Activated effector memory CD4-positive, alpha-beta T cell treated with Interleukin-2 at 50 U/mL for 16 hours (primary cell): ENCODE measurements at regions not wholly inside any gene's neighbourhood (a gene's known extent, or its start where the extent isn't known, plus 50 kb on each side); places are given as distances from the start of the nearest gene placed in this dataset.

Source experiments
- DNase-seq: peaks from one replicate; pipeline ENCODE4 v3.0.0-alpha.2; 2020

GRCh38 chr10:90344226-90344625, 513.6 kb downstream of the HTR7 start:
- DNase-seq = no peak

- no peak for DNase-seq
Observed at GRCh38 chr10:90347239-90347638, 510.6 kb downstream of the HTR7 start.

GRCh38 chr10:90350122-90350521, 507.7 kb downstream of the HTR7 start:
- DNase-seq = no peak

- no peak for DNase-seq
Observed at GRCh38 chr10:90352288-90352687, 505.6 kb downstream of the HTR7 start.

GRCh38 chr10:90354914-90355313, 502.9 kb downstream of the HTR7 start:
- DNase-seq = no peak

GRCh38 chr10:90363799-90364483, 493.9 kb downstream of the HTR7 start:
- no peak for DNase-seq

GRCh38 chr10:90372451-90372850, 485.4 kb downstream of the HTR7 start:
- no peak for DNase-seq

- DNase-seq = no peak
Observed at GRCh38 chr10:90373911-90374310, 483.9 kb downstream of the HTR7 start.

GRCh38 chr10:90378524-90379076, 479.2 kb downstream of the HTR7 start:
- no peak for DNase-seq

- DNase-seq = no peak
Observed at GRCh38 chr10:90381468-90381867, 476.4 kb downstream of the HTR7 start.

GRCh38 chr10:90389876-90390275, 468.0 kb downstream of the HTR7 start:
- no peak for DNase-seq

- DNase-seq = no peak
Observed at GRCh38 chr10:90394311-90394710, 463.5 kb downstream of the HTR7 start.

- no peak for DNase-seq
Observed at GRCh38 chr10:90396721-90397120, 461.1 kb downstream of the HTR7 start.

- DNase-seq = no peak
Observed at GRCh38 chr10:90398566-90398965, 459.3 kb downstream of the HTR7 start.

GRCh38 chr10:90399782-90400181, 458.1 kb downstream of the HTR7 start:
- DNase-seq = no peak

GRCh38 chr10:90403211-90404000, 454.4 kb downstream of the HTR7 start:
- no peak for DNase-seq

GRCh38 chr10:90407131-90407530, 450.7 kb downstream of the HTR7 start:
- DNase-seq = no peak

- no peak for DNase-seq
Observed at GRCh38 chr10:90407851-90408250, 450.0 kb downstream of the HTR7 start.

GRCh38 chr10:90412582-90412981, 445.3 kb downstream of the HTR7 start:
- no peak for DNase-seq

- DNase-seq = no peak
Observed at GRCh38 chr10:90413196-90413595, 444.6 kb downstream of the HTR7 start.

GRCh38 chr10:90414926-90415325, 442.9 kb downstream of the HTR7 start:
- DNase-seq = no peak

- no peak for DNase-seq
Observed at GRCh38 chr10:90417029-90417428, 440.8 kb downstream of the HTR7 start.

- no peak for DNase-seq
Observed at GRCh38 chr10:90417476-90418210, 440.2 kb downstream of the HTR7 start.
